ENCODE measurements at regions not wholly inside any gene's neighbourhood (a gene's known extent, or its start where the extent isn't known, plus 50 kb on each side); places are given as distances from the start of the nearest gene placed in this dataset.

DNA sequence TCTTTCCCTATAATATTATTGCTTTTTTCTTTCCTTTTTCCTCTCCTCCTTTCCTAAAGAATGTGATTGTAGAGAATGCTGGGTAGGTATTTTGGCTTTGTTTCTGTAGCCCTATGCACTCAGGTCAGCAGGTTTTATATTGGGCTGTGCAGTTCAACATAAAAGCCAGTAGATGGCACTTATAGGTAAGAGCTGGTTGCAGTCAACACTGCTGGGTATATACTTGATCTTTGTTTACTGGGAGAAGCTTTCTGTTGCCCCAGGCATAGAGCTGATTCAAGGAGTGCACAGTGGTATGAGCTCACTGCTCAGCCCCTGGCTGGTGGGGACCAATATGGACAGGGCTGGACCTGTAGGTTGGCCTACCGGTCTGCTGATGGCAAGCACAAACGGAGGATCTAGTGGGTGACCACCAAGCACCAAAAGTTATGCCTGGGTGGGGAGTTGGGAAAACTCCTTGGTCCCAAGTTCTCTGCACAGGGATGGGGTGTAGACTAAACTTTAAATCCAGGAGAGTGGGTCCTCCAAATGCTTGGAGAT, 378.9 kb downstream of the PMP22 start:
- H3K9me3 ChIP-seq (replicated peaks; ENCODE audit: control insufficient read depth, insufficient read depth, low read depth, low read length): no peaks in the 10 kb centered on the region
- no peaks in the 10 kb centered on the region for H3K9me1 ChIP-seq (ENCODE audit: control insufficient read depth, insufficient read depth, low read length)
- H3K79me2 ChIP-seq (ENCODE audit: control insufficient read depth, insufficient read depth, low read length): no peaks in the 10 kb centered on the region
- no peaks in the 10 kb centered on the region for H3K36me3 ChIP-seq (ENCODE audit: control insufficient read depth, insufficient read depth, low read length)
- in situ Hi-C loops (cut with MboI) (no loop called here), intact Hi-C loops (cut with micrococcal nuclease) (no loop called here)
- H3K9ac ChIP-seq (ENCODE audit: insufficient read depth in 1 of 2, low read depth in 2 of 2, low read length in 2 of 2): no peak overlapping the region
- H3K27ac ChIP-seq (ENCODE audit: extremely low read depth, low read depth, low read length): no peak overlapping the region
- H3K4me3 ChIP-seq: no peak overlapping the region
- H3K4me2 ChIP-seq (ENCODE audit: insufficient read depth, low read length): no peak overlapping the region
- DNase-seq (ENCODE audit: extremely low read depth in 1 of 4, low spot score in 3 of 4): peak in 2 of 4 experiments; percentile 3 to 10
- H2AFZ ChIP-seq (ENCODE audit: low read depth, low read length): no peak overlapping the region
- no peaks in the 10 kb centered on the region for H4K20me1 ChIP-seq (replicated peaks; ENCODE audit: control insufficient read depth, insufficient read depth, low read length)
- FAIRE-seq: no peak
- peak; percentile 53; the same call in 1 of the 3 replicates for ATAC-seq
- no peaks in the 10 kb centered on the region for H3K4me1 ChIP-seq (replicated peaks in 1 of 2; ENCODE audit: control insufficient read depth in 2 of 2, insufficient read depth in 2 of 2, low read length in 2 of 2)
- POLR2A ChIA-PET: interaction anchor here (0.8 kb wide), 1 partner anchor 12 kb away, joined by 3 read pairs; no protein-coding TSS in a partner anchor
- no TSS peak for BruUV-seq (replicated peaks)
- WGBS (ENCODE audit: insufficient coverage, low coverage, missing lambda C conversion rate): 6% methylated on average over 2 of the region's 2 CpGs
- CTCF ChIA-PET (ENCODE audit: low intra/inter-chr PET ratio): no interaction called here
- H3K27me3 ChIP-seq (ENCODE audit: control insufficient read depth in 2 of 2, insufficient read depth in 2 of 2, low read length in 2 of 2): no peaks in the 10 kb centered on the region
- TF ChIP-seq PURB (CRISPR knock-in tag; IDR thresholded peaks at IDR 0.05; ENCODE audit: low read depth) (no peak), HDAC2 (IDR thresholded peaks at IDR 0.05) (no peak), ZFP36 (IDR thresholded peaks at IDR 0.05; ENCODE audit: low read depth, low read length, partially characterized antibody) (no peak), ZNF699 (CRISPR knock-in tag; IDR thresholded peaks at IDR 0.05; ENCODE audit: insufficient replicate concordance) (no peak), SAFB2 (IDR thresholded peaks at IDR 0.05; ENCODE audit: borderline replicate concordance, low read depth, low read length, severe bottlenecking) (no peak), FOXA3 (CRISPR knock-in tag; conservative IDR thresholded peaks at IDR 0.05 in 1 of 2, IDR thresholded peaks at IDR 0.05 in 1 of 2) (no peak)
- TF ChIP-seq, protein P1, sequence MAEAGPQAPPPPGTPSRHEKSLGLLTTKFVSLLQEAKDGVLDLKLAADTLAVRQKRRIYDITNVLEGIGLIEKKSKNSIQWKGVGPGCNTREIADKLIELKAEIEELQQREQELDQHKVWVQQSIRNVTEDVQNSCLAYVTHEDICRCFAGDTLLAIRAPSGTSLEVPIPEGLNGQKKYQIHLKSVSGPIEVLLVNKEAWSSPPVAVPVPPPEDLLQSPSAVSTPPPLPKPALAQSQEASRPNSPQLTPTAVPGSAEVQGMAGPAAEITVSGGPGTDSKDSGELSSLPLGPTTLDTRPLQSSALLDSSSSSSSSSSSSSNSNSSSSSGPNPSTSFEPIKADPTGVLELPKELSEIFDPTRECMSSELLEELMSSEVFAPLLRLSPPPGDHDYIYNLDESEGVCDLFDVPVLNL (CRISPR knock-in tag; IDR thresholded peaks at IDR 0.05; ENCODE audit: low read depth): no peak
- TF ChIP-seq, protein P2, sequence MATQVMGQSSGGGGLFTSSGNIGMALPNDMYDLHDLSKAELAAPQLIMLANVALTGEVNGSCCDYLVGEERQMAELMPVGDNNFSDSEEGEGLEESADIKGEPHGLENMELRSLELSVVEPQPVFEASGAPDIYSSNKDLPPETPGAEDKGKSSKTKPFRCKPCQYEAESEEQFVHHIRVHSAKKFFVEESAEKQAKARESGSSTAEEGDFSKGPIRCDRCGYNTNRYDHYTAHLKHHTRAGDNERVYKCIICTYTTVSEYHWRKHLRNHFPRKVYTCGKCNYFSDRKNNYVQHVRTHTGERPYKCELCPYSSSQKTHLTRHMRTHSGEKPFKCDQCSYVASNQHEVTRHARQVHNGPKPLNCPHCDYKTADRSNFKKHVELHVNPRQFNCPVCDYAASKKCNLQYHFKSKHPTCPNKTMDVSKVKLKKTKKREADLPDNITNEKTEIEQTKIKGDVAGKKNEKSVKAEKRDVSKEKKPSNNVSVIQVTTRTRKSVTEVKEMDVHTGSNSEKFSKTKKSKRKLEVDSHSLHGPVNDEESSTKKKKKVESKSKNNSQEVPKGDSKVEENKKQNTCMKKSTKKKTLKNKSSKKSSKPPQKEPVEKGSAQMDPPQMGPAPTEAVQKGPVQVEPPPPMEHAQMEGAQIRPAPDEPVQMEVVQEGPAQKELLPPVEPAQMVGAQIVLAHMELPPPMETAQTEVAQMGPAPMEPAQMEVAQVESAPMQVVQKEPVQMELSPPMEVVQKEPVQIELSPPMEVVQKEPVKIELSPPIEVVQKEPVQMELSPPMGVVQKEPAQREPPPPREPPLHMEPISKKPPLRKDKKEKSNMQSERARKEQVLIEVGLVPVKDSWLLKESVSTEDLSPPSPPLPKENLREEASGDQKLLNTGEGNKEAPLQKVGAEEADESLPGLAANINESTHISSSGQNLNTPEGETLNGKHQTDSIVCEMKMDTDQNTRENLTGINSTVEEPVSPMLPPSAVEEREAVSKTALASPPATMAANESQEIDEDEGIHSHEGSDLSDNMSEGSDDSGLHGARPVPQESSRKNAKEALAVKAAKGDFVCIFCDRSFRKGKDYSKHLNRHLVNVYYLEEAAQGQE (IDR thresholded peaks at IDR 0.05; ENCODE audit: borderline replicate concordance): peak; percentile 8; the same call in 1 of the 2 replicates
- TF ChIP-seq, protein P2 (CRISPR knock-in tag; IDR thresholded peaks at IDR 0.05; ENCODE audit: low read depth): no peak
- TF ChIP-seq, protein P3, sequence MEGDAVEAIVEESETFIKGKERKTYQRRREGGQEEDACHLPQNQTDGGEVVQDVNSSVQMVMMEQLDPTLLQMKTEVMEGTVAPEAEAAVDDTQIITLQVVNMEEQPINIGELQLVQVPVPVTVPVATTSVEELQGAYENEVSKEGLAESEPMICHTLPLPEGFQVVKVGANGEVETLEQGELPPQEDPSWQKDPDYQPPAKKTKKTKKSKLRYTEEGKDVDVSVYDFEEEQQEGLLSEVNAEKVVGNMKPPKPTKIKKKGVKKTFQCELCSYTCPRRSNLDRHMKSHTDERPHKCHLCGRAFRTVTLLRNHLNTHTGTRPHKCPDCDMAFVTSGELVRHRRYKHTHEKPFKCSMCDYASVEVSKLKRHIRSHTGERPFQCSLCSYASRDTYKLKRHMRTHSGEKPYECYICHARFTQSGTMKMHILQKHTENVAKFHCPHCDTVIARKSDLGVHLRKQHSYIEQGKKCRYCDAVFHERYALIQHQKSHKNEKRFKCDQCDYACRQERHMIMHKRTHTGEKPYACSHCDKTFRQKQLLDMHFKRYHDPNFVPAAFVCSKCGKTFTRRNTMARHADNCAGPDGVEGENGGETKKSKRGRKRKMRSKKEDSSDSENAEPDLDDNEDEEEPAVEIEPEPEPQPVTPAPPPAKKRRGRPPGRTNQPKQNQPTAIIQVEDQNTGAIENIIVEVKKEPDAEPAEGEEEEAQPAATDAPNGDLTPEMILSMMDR (IDR thresholded peaks at IDR 0.05 in 2 of 3, conservative IDR thresholded peaks at IDR 0.05 in 1 of 3; ENCODE audit: insufficient read depth in 2 of 3, low read depth in 1 of 3, low read length in 3 of 3): peak; percentile 37 to 61 (median 39); a peak in 3 of 6 replicates
